Peyer's patch (tissue), 4 donors: ENCODE measurements at regions not wholly inside any gene's neighbourhood (a gene's known extent, or its start where the extent isn't known, plus 50 kb on each side); places are given as distances from the start of the nearest gene placed in this dataset.

ENCODE experiments used
- CTCF ChIP-seq, 6 experiments: fragments of 450-650 bp in 4 of 6; fragments of 200-600 bp in 2 of 6; sonication (generic) in 1 of 6; IDR thresholded peaks; one replicate each; pipeline ENCODE4 v1.5.1; 2017 to 2019; ENCODE audit warnings: antibody characterized with exemption in 6 of 6, mild to moderate bottlenecking in 3 of 6, moderate library complexity in 1 of 6
- POLR2A ChIP-seq, 2 donors: fragments of 450-650 bp; IDR thresholded peaks; one replicate each; pipeline ENCODE4 v1.5.1; 2017; ENCODE audit warnings: antibody characterized with exemption in 2 of 2, mild to moderate bottlenecking in 2 of 2, moderate library complexity in 2 of 2

- TF ChIP-seq CTCF (IDR thresholded peaks at IDR 0.05) (no peak), POLR2A (IDR thresholded peaks at IDR 0.05) (no peak)
Observed at GRCh38 chr9:109586993-109587392, 88.9 kb upstream of the PTPN3 start.
